ENCODE measurements at regions not wholly inside any gene's neighbourhood (a gene's known extent, or its start where the extent isn't known, plus 50 kb on each side); places are given as distances from the start of the nearest gene placed in this dataset.

GRCh38 chr18:6579486-6579885 is 150.0 kb upstream of the ARHGAP28 start (continued):
- TF ChIP-seq HNRNPLL (IDR thresholded peaks at IDR 0.05; ENCODE audit: low read depth, low read length, poor library complexity, severe bottlenecking), result no peak
- no peak for TF ChIP-seq CREBBP (IDR thresholded peaks at IDR 0.05; ENCODE audit: low read depth, low read length)
- no peak for TF ChIP-seq NR3C1 (CRISPR knock-in tag; IDR thresholded peaks at IDR 0.05)
- TF ChIP-seq TEAD1 (CRISPR knock-in tag; IDR thresholded peaks at IDR 0.05), result no peak

- Histone ChIP-seq H3K36me3 (ENCODE audit: control insufficient read depth, insufficient read depth, low read length) (no peaks in the 10 kb centered on the region), H4K20me1 (replicated peaks; ENCODE audit: control insufficient read depth, insufficient read depth, low read length) (no peaks in the 10 kb centered on the region), H2AFZ (ENCODE audit: low read depth, low read length) (no peak overlapping the region), H3K4me2 (ENCODE audit: insufficient read depth, low read length) (no peak overlapping the region), H3K9ac (ENCODE audit: insufficient read depth in 1 of 2, low read depth in 2 of 2, low read length in 2 of 2) (no peak overlapping the region), H3K4me1 (replicated peaks in 1 of 2; ENCODE audit: control insufficient read depth in 2 of 2, insufficient read depth in 2 of 2, low read length in 2 of 2) (no peaks in the 10 kb centered on the region), H3K4me3 (no peak overlapping the region), H3K27me3 (ENCODE audit: control insufficient read depth in 2 of 2, insufficient read depth in 2 of 2, low read length in 2 of 2) (peaks cover 0 to 4% of the 10 kb centered on the region in 2 experiments; a peak in 2 of 5 replicates), H3K27ac (ENCODE audit: extremely low read depth, low read depth, low read length) (no peak overlapping the region), H3K9me3 (replicated peaks; ENCODE audit: control insufficient read depth, insufficient read depth, low read depth, low read length) (no peaks in the 10 kb centered on the region), H3K9me1 (ENCODE audit: control insufficient read depth, insufficient read depth, low read length) (no peaks in the 10 kb centered on the region), H3K79me2 (ENCODE audit: control insufficient read depth, insufficient read depth, low read length) (no peaks in the 10 kb centered on the region)
- ATAC-seq, result no peak
- intact Hi-C loops (cut with micrococcal nuclease), result no loop called here
- ChIA-PET POLR2A (no interaction called here), CTCF (ENCODE audit: low intra/inter-chr PET ratio) (no interaction called here)
- no peak for TF ChIP-seq SMAD3 (CRISPR knock-in tag; conservative IDR thresholded peaks at IDR 0.05)
- no peak for TF ChIP-seq HCFC1 (IDR thresholded peaks at IDR 0.05; ENCODE audit: low read depth, low read length)
- TF ChIP-seq OTX1 (CRISPR knock-in tag; IDR thresholded peaks at IDR 0.05), result no peak
- TF ChIP-seq RFX5 (IDR thresholded peaks at IDR 0.05; ENCODE audit: low read depth, low read length), result no peak
- no peak for TF ChIP-seq ARID3B (CRISPR knock-in tag; IDR thresholded peaks at IDR 0.05; ENCODE audit: borderline replicate concordance)
- in situ Hi-C loops (cut with MboI), result no loop called here
- no peak for DNase-seq (ENCODE audit: extremely low read depth in 1 of 4, low spot score in 3 of 4)
- BruUV-seq (replicated peaks), result no TSS peak
- no peak for FAIRE-seq
- WGBS (ENCODE audit: insufficient coverage, low coverage, missing lambda C conversion rate), result 0% methylated on average over 1 of the region's 1 CpG
Measured at GRCh38 chr18:6580401-6580800, 149.1 kb upstream of the ARHGAP28 start.
